Thoracic aorta (tissue), 2 donors: ENCODE measurements at regions not wholly inside any gene's neighbourhood (a gene's known extent, or its start where the extent isn't known, plus 50 kb on each side); places are given as distances from the start of the nearest gene placed in this dataset.

ENCODE experiments used
- ATAC-seq: fragments of 150-250 bp; one replicate; pipeline ENCODE4 v1.8.0; 2017; ENCODE audit warnings: low read depth; ENCODE audit not compliant: insufficient number of reproducible peaks, low FRiP score
- DNase-seq: peaks from one replicate; pipeline ENCODE4 v3.0.0-alpha.2; 2020; ENCODE audit warnings: low spot score
- H3K27ac ChIP-seq, 2 donors: fragments of 200-600 bp; sonication (generic); 1 replicate in 1 of 2; 2 replicates in 1 of 2; pipeline ENCODE4 v1.5.1; 2016; ENCODE audit warnings: mild to moderate bottlenecking in 2 of 2, moderate library complexity in 2 of 2
- H3K27me3 ChIP-seq: fragments of 200-600 bp; sonication (generic); replicated peaks from 2 replicates; pipeline ENCODE4 v1.6.0; 2016; ENCODE audit warnings: mild to moderate bottlenecking; ENCODE audit not compliant: insufficient read depth
- H3K36me3 ChIP-seq: fragments of 200-600 bp; sonication (generic); one replicate; pipeline ENCODE4 v1.5.1; 2016
- H3K4me1 ChIP-seq, 2 donors: fragments of 200-600 bp; sonication (generic); 1 replicate in 1 of 2; 2 replicates in 1 of 2; pipeline versions ENCODE4 v1.5.1 to v1.6.0; 2016; ENCODE audit warnings: low read depth in 2 of 2, mild to moderate bottlenecking in 1 of 2; ENCODE audit not compliant: control insufficient read depth in 1 of 2
- H3K4me3 ChIP-seq: fragments of 200-600 bp; sonication (generic); 2 replicates; pipeline ENCODE4 v1.5.1; 2016; ENCODE audit warnings: mild to moderate bottlenecking
- H3K9me3 ChIP-seq: fragments of 200-600 bp; sonication (generic); 2 replicates; pipeline ENCODE4 v1.5.1; 2016
- CTCF ChIP-seq: fragments of 200-600 bp; sonication (generic); IDR thresholded peaks from one replicate; pipeline ENCODE4 v1.5.1; 2019; ENCODE audit warnings: antibody characterized with exemption

DNA sequence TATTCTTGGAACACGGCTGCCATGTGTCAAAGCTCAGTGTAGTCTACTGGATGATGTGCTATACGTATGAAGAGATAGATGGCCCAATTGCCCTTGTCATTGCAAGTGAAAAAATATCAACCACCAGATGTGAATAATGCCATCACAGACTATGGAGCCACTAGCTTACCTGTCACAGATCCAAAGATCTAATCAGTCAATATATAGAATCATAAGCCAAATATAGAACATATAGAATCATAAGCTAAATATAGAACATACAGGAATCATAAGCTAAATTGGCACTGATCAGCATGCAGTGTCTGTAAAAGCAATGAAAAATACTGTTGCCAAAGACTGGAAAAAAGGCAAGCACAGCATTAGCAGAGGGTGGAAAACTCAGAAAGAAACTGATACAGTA is 1656.9 kb upstream of the RAG2 start:
- no peaks in the 10 kb centered on the region for H3K9me3 ChIP-seq
- H3K27ac ChIP-seq, result no peak overlapping the region
- ATAC-seq (no peak), DNase-seq (no peak)
- no peak for TF ChIP-seq CTCF
- no peaks in the 10 kb centered on the region for H3K36me3 ChIP-seq
- no peaks in the 10 kb centered on the region for H3K4me1 ChIP-seq
- H3K27me3 ChIP-seq, result no peaks in the 10 kb centered on the region
- H3K4me3 ChIP-seq, result no peak overlapping the region

DNA sequence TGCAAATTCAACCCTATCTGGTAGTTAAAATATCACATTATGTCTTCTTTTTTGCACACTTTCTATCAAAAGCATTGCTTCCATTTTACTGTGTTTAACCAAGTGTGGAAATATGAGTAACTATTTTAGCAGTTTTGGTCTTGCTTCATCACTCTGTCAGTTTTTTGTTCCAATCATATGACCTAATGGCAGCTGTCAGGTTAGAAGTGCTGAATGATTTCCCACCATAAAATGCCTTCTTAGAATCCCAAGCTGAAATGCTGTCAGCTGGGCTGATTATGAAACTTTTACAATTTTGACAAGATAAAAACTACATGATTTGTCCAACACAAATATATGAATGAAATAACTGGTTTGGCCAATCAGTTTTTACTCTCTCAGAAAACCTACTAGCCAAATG is 1654.6 kb upstream of the RAG2 start:
- Histone ChIP-seq H3K4me1 (no peaks in the 10 kb centered on the region), H3K27me3 (no peaks in the 10 kb centered on the region), H3K4me3 (no peak overlapping the region), H3K36me3 (no peaks in the 10 kb centered on the region), H3K9me3 (no peaks in the 10 kb centered on the region), H3K27ac (no peak overlapping the region)
- ATAC-seq, result no peak
- no peak for DNase-seq
- TF ChIP-seq CTCF, result no peak

GRCh38 chr11:38246451-38246850 is 1648.4 kb upstream of the RAG2 start:
- no peak for TF ChIP-seq CTCF
- Histone ChIP-seq H3K36me3 (no peaks in the 10 kb centered on the region), H3K4me1 (no peaks in the 10 kb centered on the region), H3K27ac (no peak overlapping the region), H3K9me3 (no peaks in the 10 kb centered on the region), H3K27me3 (no peaks in the 10 kb centered on the region), H3K4me3 (no peak overlapping the region)
- DNase-seq (no peak), ATAC-seq (no peak)

GRCh38 chr11:38226684-38227083 is 1628.6 kb upstream of the RAG2 start:
- ATAC-seq (no peak), DNase-seq (no peak)
- no peaks in the 10 kb centered on the region for H3K4me1 ChIP-seq
- no peak for TF ChIP-seq CTCF
- peaks cover 5% of the 10 kb centered on the region for H3K9me3 ChIP-seq
- H3K27ac ChIP-seq, result no peak overlapping the region
- H3K27me3 ChIP-seq, result no peaks in the 10 kb centered on the region
- H3K4me3 ChIP-seq, result no peak overlapping the region
- no peaks in the 10 kb centered on the region for H3K36me3 ChIP-seq

GRCh38 chr11:38221295-38221694 is 1623.3 kb upstream of the RAG2 start:
- Histone ChIP-seq H3K27me3 (no peaks in the 10 kb centered on the region), H3K27ac (no peak overlapping the region), H3K4me1 (no peaks in the 10 kb centered on the region), H3K36me3 (no peaks in the 10 kb centered on the region), H3K4me3 (no peak overlapping the region), H3K9me3 (peaks cover 2% of the 10 kb centered on the region)
- no peak for ATAC-seq
- no peak for DNase-seq
- TF ChIP-seq CTCF, result no peak
